Myocyte (in vitro differentiated cells): ENCODE measurements at regions not wholly inside any gene's neighbourhood (a gene's known extent, or its start where the extent isn't known, plus 50 kb on each side); places are given as distances from the start of the nearest gene placed in this dataset.
"Not testable (repeated sequence)": the region's sequence is repeated elsewhere in the genome, so short reads cannot be mapped to it uniquely, and the experiment has no call there.

Source experiments
- DNase-seq: peaks from one replicate; pipeline ENCODE4 v3.0.0-alpha.2; 2012; ENCODE audit warnings: low read depth

GRCh38 chr3:110512961-110513360, 558.7 kb upstream of the NECTIN3 start:
- no peak for DNase-seq

- no peak for DNase-seq
Measured at GRCh38 chr3:110518031-110518430, 553.6 kb upstream of the NECTIN3 start.

- DNase-seq = no peak
Measured at GRCh38 chr3:110519071-110519470, 552.5 kb upstream of the NECTIN3 start.

GRCh38 chr3:110521019-110521418, 550.6 kb upstream of the NECTIN3 start:
- DNase-seq = no peak

GRCh38 chr3:110525558-110526064, 546.0 kb upstream of the NECTIN3 start:
- not testable (repeated sequence) for DNase-seq

- peak; percentile 57 for DNase-seq
Measured at GRCh38 chr3:110526777-110527727, 544.6 kb upstream of the NECTIN3 start.

- DNase-seq = no peak
Measured at GRCh38 chr3:110528305-110529121, 543.1 kb upstream of the NECTIN3 start.

- no peak for DNase-seq
Measured at GRCh38 chr3:110530902-110531301, 540.7 kb upstream of the NECTIN3 start.

GRCh38 chr3:110533089-110533488, 538.5 kb upstream of the NECTIN3 start:
- no peak for DNase-seq

GRCh38 chr3:110542552-110543150, 529.0 kb upstream of the NECTIN3 start:
- no peak for DNase-seq

- DNase-seq = no peak
Measured at GRCh38 chr3:110544730-110545129, 526.9 kb upstream of the NECTIN3 start.

- no peak for DNase-seq
Measured at GRCh38 chr3:110550511-110550910, 521.1 kb upstream of the NECTIN3 start.

- peak; percentile 24 for DNase-seq
Measured at GRCh38 chr3:110562621-110563020, 509.0 kb upstream of the NECTIN3 start.

GRCh38 chr3:110564674-110565073, 506.9 kb upstream of the NECTIN3 start:
- DNase-seq = no peak

GRCh38 chr3:110567029-110567428, 504.6 kb upstream of the NECTIN3 start:
- no peak for DNase-seq

- peak; percentile 57 for DNase-seq
Measured at GRCh38 chr3:110568246-110568645, 503.4 kb upstream of the NECTIN3 start.

GRCh38 chr3:110569073-110569472, 502.5 kb upstream of the NECTIN3 start:
- no peak for DNase-seq

- no peak for DNase-seq
Measured at GRCh38 chr3:110575702-110576101, 495.9 kb upstream of the NECTIN3 start.

GRCh38 chr3:110576960-110577359, 494.7 kb upstream of the NECTIN3 start:
- DNase-seq = peak; percentile 53

- DNase-seq = no peak
Measured at GRCh38 chr3:110577854-110578253, 493.8 kb upstream of the NECTIN3 start.

GRCh38 chr3:110579840-110580550, 491.6 kb upstream of the NECTIN3 start:
- no peak for DNase-seq
